A549 (cell line): ENCODE measurements at regions not wholly inside any gene's neighbourhood (a gene's known extent, or its start where the extent isn't known, plus 50 kb on each side); places are given as distances from the start of the nearest gene placed in this dataset.

ENCODE experiments used
- CEBPB ChIP-seq, 2 experiments: fragments of >200 bp in 1 of 2; sonication (Bioruptor Twin) in 1 of 2; formaldehyde crosslinking in 1 of 2; IDR thresholded peaks; 2 replicates each; pipeline ENCODE4 v1.6.1; 2012 to 2016
- CTCF ChIP-seq: fragments of >200 bp; sonication (Bioruptor Twin); formaldehyde crosslinking; IDR thresholded peaks from 3 replicates; pipeline ENCODE4 v1.5.1; 2016
- ELK1 ChIP-seq: fragments of 150-350 bp; IDR thresholded peaks from 2 replicates; pipeline ENCODE4 v1.6.1; 2014; ENCODE audit warnings: low read depth, mild to moderate bottlenecking, low read length
- EP300 ChIP-seq, 2 experiments: fragments of >200 bp; sonication (Bioruptor Twin); formaldehyde crosslinking; IDR thresholded peaks; 2 replicates in 1 of 2; 3 replicates in 1 of 2; pipeline ENCODE4 v1.6.1; 2016 to 2017
- ESRRA ChIP-seq: fragments of 150-350 bp; IDR thresholded peaks from 2 replicates; pipeline ENCODE4 v1.6.1; 2014; ENCODE audit warnings: mild to moderate bottlenecking, low read length, borderline replicate concordance
- MYC ChIP-seq: IDR thresholded peaks from 2 replicates; pipeline ENCODE4 v1.6.1; 2012; ENCODE audit warnings: mild to moderate bottlenecking, inconsistent platforms, low read length, improper control_type of control experiment, borderline replicate concordance
- PHF8 ChIP-seq: fragments of 200-600 bp; sonication (generic); IDR thresholded peaks from 2 replicates; pipeline ENCODE4 v1.6.1; 2016; ENCODE audit warnings: low read depth, mild to moderate bottlenecking, antibody characterized with exemption, moderate library complexity, borderline replicate concordance
- POLR2A ChIP-seq: IDR thresholded peaks from 2 replicates; pipeline ENCODE4 v1.6.1; 2012; ENCODE audit warnings: mild to moderate bottlenecking, low read length
- RAD21 ChIP-seq, 2 experiments: fragments of >200 bp in 1 of 2; sonication (Bioruptor Twin) in 1 of 2; formaldehyde crosslinking in 1 of 2; IDR thresholded peaks in 1 of 2; conservative IDR thresholded peaks in 1 of 2; 2 replicates in 1 of 2; 3 replicates in 1 of 2; pipeline ENCODE4 v1.6.1; 2012 to 2018; ENCODE audit warnings: inconsistent platforms in 1 of 2
- RARB ChIP-seq: fragments of 250-450 bp; sonication (Bioruptor Pico); IDR thresholded peaks from 2 replicates; pipeline ENCODE4 v1.8.0; 2021; ENCODE audit warnings: mild to moderate bottlenecking, moderate library complexity
- RCOR1 ChIP-seq: fragments of 150-350 bp; IDR thresholded peaks from 2 replicates; pipeline ENCODE4 v1.6.1; 2014; ENCODE audit warnings: antibody characterized with exemption, low read length, low read depth
- REST ChIP-seq: fragments of 200-600 bp; sonication (generic); IDR thresholded peaks from 2 replicates; pipeline ENCODE4 v1.6.1; 2016; ENCODE audit warnings: antibody characterized with exemption, mild to moderate bottlenecking, moderate library complexity

DNA sequence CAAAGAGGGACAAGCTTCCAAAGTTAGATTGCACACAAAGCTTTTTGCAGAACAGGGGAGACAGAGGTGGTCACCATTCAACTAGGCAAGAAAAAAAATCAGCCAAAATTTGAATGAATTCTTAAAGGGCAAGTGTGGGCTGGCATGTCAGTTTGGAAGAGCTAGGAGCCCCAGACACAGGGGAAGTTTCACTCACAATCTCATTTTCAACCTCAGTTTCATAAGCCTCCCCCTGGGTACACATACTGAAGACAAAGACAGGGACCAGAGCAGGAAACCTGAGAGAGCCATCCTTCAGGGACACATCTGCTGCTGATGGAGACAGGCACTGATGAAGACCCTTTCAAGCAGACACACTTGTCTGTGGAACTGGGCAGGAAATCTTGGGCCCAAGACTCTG, 106.3 kb upstream of the PSMD7 start:
- TF ChIP-seq RARB (CRISPR knock-in tag), result no peak
- no peak for TF ChIP-seq PHF8
- no peak for TF ChIP-seq POLR2A
- TF ChIP-seq RAD21 (conservative IDR thresholded peaks at IDR 0.05 in 1 of 2, IDR thresholded peaks at IDR 0.05 in 1 of 2), result no peak
- no peak for TF ChIP-seq RCOR1
- TF ChIP-seq REST, result no peak
- no peak for TF ChIP-seq CTCF
- no peak for TF ChIP-seq CEBPB (IDR thresholded peaks at IDR 0.05)
- TF ChIP-seq ESRRA, result no peak
- TF ChIP-seq ELK1, result no peak
- no peak for TF ChIP-seq EP300 (IDR thresholded peaks at IDR 0.05)
- no peak for TF ChIP-seq MYC
